ENCODE measurements at regions not wholly inside any gene's neighbourhood (a gene's known extent, or its start where the extent isn't known, plus 50 kb on each side); places are given as distances from the start of the nearest gene placed in this dataset.

DNA sequence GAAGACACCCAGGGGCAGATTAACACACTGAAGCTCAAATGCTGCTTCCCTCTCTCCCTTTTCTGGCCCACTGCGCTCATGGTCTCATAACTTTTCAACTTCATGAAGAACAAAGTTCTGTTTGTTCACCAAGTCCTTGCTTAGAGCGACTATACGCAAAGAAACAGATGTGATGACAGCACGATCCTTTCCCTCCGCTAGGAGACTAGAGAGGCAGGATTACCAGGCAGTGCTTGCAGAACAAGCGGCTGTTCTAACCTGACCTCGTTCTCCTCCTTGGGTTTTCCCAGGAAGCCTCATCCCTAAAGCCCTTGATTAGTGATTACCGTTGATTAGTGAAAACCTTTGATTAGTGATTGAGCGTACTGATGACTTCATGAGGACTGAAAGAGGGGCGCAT is 649.9 kb downstream of the IRX1 start:
- DNase-seq (ENCODE audit: insufficient read length, low spot score) (no peak), FAIRE-seq (no peak)

- FAIRE-seq (no peak), DNase-seq (ENCODE audit: insufficient read length, low spot score) (no peak)
Measured at GRCh38 chr5:4246447-4246846, 650.8 kb downstream of the IRX1 start.

- DNase-seq (ENCODE audit: insufficient read length, low spot score) (no peak), FAIRE-seq (no peak)
Measured at GRCh38 chr5:4250254-4250653, 654.6 kb downstream of the IRX1 start.

- FAIRE-seq (no peak), DNase-seq (ENCODE audit: insufficient read length, low spot score) (no peak)
Measured at GRCh38 chr5:4252385-4252784, 656.8 kb downstream of the IRX1 start.

- DNase-seq (ENCODE audit: insufficient read length, low spot score) (no peak), FAIRE-seq (no peak)
Measured at GRCh38 chr5:4254736-4255135, 659.1 kb downstream of the IRX1 start.

DNA sequence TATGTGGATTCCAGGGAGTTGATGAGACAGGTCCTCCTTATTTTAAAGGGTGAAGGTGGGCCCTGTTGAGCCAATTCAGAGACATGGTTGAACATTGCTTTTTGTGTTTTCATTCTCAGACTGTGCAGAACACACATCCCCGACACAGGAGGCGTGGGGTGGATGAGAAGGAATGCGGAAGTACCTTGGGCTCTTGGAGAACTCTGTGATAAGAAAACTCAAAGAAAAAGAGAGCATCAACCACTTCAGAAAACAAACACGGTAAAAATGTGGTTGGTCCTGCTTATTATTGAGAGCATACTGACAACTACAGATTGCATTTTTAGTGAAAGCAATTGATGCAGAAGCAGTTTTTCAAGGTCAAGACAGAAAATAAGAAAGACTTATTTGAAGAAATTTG is 659.8 kb downstream of the IRX1 start:
- FAIRE-seq = no peak
- no peak for DNase-seq (ENCODE audit: insufficient read length, low spot score)

GRCh38 chr5:4258170-4258569 is 662.5 kb downstream of the IRX1 start:
- FAIRE-seq (no peak), DNase-seq (ENCODE audit: insufficient read length, low spot score) (no peak)

DNA sequence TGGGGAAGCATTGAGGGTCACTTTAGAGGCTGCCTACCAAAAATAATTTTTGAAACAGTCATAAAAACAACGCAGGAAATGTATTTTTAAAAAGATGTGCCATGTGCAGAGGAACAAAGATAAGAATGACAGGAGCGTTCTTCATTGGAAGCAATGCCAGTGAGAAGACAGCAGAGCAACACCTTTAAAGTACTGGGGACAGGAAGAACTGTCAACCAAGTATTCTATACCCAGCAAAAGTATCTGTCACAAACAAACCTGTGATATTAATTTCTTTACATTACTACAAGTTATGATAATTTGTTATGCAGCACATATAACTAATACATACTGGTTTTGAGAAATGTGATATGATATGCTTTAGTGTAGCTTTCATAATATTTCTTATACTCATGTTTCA is 675.6 kb downstream of the IRX1 start:
- DNase-seq (ENCODE audit: insufficient read length, low spot score) (no peak), FAIRE-seq (no peak)

GRCh38 chr5:4275232-4275631 is 679.6 kb downstream of the IRX1 start:
- FAIRE-seq (no peak), DNase-seq (ENCODE audit: insufficient read length, low spot score) (no peak)

- no peak for FAIRE-seq
- no peak for DNase-seq (ENCODE audit: insufficient read length, low spot score)
Measured at GRCh38 chr5:4294878-4295277, 699.2 kb downstream of the IRX1 start.

DNA sequence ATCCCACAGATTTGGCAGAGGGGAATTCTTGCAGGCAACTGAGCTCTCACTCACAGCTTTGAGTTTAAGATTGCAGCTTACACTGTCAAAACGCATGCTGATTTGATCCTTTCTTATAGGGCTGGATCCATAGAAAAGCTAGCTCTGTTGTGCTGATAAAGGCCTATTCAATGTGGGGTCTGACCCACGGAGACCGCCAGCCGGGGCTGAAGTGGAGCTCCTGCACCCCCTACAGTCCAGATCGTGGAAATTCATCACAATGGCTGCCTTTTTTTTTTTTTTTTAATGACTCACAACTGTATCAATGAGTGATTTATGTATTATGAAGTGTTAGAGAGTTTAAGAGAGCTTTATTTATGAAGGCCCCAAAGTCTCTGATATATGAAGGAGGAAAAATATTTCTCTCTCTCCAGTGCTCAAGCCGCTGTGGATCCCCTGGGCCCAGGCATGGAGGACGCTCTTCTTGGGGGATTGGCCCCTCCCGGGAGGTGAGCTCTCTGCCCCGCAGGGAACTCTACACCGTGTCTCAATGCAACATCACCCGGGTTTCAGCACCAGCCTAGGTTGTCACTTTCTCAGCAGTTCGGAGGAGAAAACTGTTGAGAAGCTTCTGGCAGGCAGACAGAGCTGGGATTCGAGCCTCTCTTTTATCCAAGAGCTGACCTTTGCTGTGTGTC is 700.2 kb downstream of the IRX1 start:
- FAIRE-seq (no peak), DNase-seq (ENCODE audit: insufficient read length, low spot score) (no peak)

GRCh38 chr5:4306057-4306456 is 710.4 kb downstream of the IRX1 start:
- FAIRE-seq (no peak), DNase-seq (ENCODE audit: insufficient read length, low spot score) (no peak)

GRCh38 chr5:4309026-4309425 is 713.4 kb downstream of the IRX1 start:
- DNase-seq (ENCODE audit: insufficient read length, low spot score) = no peak
- no peak for FAIRE-seq

DNA sequence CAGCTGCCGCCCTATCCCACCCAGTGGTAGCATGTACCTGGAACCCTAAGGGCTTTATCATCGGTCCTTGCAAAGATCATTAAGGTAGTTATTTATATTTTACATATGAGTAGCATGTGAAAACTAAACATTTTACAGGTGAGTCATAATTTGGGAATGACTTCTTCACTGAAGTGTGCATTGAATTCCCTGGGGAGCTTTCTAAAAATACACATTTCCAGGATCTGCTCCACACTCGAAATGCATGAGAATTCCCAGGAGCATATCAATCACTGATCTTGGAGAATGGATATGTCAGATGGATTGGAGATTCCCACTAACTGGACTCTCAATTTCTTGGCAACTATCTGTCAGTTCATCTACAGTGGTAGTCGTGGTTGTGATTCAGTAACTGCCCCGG is 717.5 kb downstream of the IRX1 start:
- DNase-seq (ENCODE audit: insufficient read length, low spot score) (no peak), FAIRE-seq (no peak)

GRCh38 chr5:4319478-4320128 is 724.0 kb downstream of the IRX1 start:
- no peak for FAIRE-seq
- no peak for DNase-seq (ENCODE audit: insufficient read length, low spot score)

DNA sequence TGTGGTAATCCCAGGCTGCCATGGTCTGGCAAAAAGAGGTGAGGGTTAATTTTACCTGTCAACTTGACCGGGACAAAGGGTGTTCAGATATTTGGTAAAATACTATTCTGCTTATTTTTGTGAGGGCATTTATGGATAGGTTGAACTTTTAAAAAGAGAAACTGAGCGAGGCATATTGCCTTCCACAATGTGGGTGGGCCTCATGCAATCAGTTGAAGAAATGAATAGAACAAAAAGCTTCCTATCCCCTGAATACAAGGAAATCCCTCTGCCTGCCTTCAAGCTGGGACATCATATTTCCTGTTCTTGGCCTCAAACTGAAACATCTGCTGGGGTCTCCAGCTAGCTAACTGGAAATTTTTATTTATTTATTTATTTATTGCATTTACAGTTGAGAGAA is 734.7 kb downstream of the IRX1 start:
- DNase-seq (ENCODE audit: insufficient read length, low spot score) (no peak), FAIRE-seq (no peak)

DNA sequence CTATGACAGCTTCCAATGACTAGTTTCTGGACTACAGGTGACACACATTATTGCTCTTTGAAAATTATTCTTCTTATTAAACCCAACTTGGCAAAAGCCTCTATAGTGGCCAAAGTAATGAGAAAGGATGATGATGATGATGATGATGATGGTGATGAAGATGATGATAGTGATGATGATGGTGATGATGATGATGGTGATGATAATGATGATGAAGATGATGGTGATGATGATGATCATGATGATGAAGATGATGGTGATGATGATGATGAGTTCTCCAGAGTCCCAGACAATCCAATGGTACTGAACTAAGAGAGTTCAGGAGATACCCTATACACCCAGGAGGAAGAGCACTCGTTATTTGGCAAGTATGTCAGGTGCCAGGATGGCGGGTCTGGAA is 739.4 kb downstream of the IRX1 start:
- DNase-seq (ENCODE audit: insufficient read length, low spot score) (no peak), FAIRE-seq (no peak)

DNA sequence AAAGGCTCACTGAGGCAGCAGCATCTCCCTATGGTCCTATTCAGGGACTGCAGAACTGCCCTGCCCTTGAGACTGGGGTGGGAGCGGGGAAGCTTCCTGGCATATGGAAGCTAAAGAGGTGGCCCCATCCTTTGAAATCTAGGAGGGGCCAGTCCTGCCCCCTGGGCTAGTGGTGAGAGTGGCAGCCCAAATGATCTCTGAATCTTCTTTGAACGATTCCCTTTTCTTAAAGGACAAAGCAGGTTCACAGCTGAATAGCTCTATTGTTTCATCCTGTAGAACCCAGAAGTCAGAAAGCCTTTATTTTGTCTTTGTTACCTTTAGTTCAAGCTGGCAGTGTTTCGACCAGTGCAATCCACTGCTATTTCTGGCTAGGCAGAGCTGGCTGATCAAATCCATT is 741.9 kb downstream of the IRX1 start:
- DNase-seq (ENCODE audit: insufficient read length, low spot score) = no peak

DNA sequence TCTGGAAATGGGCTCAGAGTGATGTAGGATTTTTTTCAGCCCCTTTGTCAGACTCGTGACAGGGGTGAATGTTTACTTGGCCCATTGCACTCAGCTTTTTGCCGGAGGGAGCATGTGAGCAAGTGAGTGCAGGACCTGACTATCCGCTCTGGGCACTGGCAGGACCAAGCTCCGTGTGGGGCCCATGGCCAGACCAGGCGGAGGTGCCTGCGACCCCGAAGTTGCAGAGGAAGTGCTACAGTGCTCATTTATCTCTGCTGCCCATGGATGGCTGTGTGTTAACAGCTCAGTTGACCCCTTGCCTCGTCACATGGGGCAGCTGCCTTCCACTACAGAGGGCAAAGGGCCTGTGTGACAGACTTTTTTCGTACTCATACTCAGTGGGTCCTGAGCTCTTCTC is 744.3 kb downstream of the IRX1 start:
- DNase-seq (ENCODE audit: insufficient read length, low spot score) (no peak), FAIRE-seq (no peak)

More for the DNA sequence above, 741.9 kb downstream of the IRX1 start:
- no peak for FAIRE-seq

DNA sequence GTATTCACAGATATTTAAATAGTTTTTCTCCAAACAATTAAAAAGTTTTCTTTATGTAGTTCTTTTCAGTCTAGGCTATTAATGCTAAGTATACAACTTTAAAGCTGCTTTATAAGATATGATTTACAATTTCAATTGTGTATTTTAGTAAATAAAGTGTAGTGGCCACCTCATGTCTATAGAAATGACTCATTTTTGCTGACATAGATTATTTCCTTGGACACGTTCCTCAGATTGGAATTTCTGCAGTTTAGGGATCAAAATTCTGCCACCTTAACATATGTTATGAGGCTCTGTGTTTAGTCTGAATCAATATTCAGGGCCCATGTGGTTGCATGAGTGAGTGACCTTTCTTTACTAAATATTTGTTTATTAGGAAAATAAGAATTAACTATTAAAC is 750.2 kb downstream of the IRX1 start:
- DNase-seq (ENCODE audit: insufficient read length, low spot score) (no peak), FAIRE-seq (no peak)

- no peak for DNase-seq (ENCODE audit: insufficient read length, low spot score)
- no peak for FAIRE-seq
Measured at GRCh38 chr5:4348423-4348822, 752.8 kb downstream of the IRX1 start.

GRCh38 chr5:4348919-4349318 is 753.3 kb downstream of the IRX1 start:
- FAIRE-seq (no peak), DNase-seq (ENCODE audit: insufficient read length, low spot score) (no peak)

- FAIRE-seq (no peak), DNase-seq (ENCODE audit: insufficient read length, low spot score) (no peak)
Measured at GRCh38 chr5:4356201-4356600, 760.6 kb downstream of the IRX1 start.

Data from GM19239 (cell line).